OCI-LY7 (cell line): ENCODE measurements at regions not wholly inside any gene's neighbourhood (a gene's known extent, or its start where the extent isn't known, plus 50 kb on each side); places are given as distances from the start of the nearest gene placed in this dataset.

Experiments
- EZH2phosphoT487 ChIP-seq: fragments of 200-600 bp; sonication (generic); IDR thresholded peaks from 2 replicates; pipeline ENCODE4 v1.6.1; 2018; ENCODE audit warnings: low read depth, borderline replicate concordance, mild to moderate bottlenecking, mixed run types, antibody characterized with exemption, low read length, moderate library complexity, mixed read lengths
- TF ChIP-seq, protein P1 (sequence below): fragments of 200-600 bp; sonication (generic); conservative IDR thresholded peaks from 2 replicates; pipeline ENCODE4 v1.5.1; 2014; ENCODE audit warnings: mild to moderate bottlenecking, antibody characterized with exemption, low read length, moderate library complexity, mixed read lengths

- TF ChIP-seq, protein P1, sequence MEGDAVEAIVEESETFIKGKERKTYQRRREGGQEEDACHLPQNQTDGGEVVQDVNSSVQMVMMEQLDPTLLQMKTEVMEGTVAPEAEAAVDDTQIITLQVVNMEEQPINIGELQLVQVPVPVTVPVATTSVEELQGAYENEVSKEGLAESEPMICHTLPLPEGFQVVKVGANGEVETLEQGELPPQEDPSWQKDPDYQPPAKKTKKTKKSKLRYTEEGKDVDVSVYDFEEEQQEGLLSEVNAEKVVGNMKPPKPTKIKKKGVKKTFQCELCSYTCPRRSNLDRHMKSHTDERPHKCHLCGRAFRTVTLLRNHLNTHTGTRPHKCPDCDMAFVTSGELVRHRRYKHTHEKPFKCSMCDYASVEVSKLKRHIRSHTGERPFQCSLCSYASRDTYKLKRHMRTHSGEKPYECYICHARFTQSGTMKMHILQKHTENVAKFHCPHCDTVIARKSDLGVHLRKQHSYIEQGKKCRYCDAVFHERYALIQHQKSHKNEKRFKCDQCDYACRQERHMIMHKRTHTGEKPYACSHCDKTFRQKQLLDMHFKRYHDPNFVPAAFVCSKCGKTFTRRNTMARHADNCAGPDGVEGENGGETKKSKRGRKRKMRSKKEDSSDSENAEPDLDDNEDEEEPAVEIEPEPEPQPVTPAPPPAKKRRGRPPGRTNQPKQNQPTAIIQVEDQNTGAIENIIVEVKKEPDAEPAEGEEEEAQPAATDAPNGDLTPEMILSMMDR: no peak
- no peak for TF ChIP-seq EZH2phosphoT487
Measured at GRCh38 chr5:74993743-74994142, 58.6 kb downstream of the GCNT4 start.
